H9 (cell line): ENCODE measurements at regions not wholly inside any gene's neighbourhood (a gene's known extent, or its start where the extent isn't known, plus 50 kb on each side); places are given as distances from the start of the nearest gene placed in this dataset.

Source experiments
- DNase-seq: peaks from one replicate; pipeline ENCODE4 v3.0.0-alpha.2; 2017
- H2AFZ ChIP-seq: one replicate; pipeline ENCODE4 v1.6.1; 2013; ENCODE audit warnings: mild to moderate bottlenecking, low read length, control low read depth, moderate library complexity
- H2AK5ac ChIP-seq: 2 replicates; pipeline ENCODE4 v1.6.1; 2013; ENCODE audit warnings: low read length, control low read depth, mixed read lengths; ENCODE audit not compliant: insufficient read length
- H2BK120ac ChIP-seq: one replicate; pipeline ENCODE4 v1.6.1; 2013; ENCODE audit warnings: low read depth, mild to moderate bottlenecking, low read length, control low read depth, inconsistent platforms; ENCODE audit not compliant: poor library complexity, severe bottlenecking
- H2BK12ac ChIP-seq: 2 replicates; pipeline ENCODE4 v1.6.1; 2013; ENCODE audit warnings: low read length, control low read depth, mixed read lengths, low read depth; ENCODE audit not compliant: insufficient read length
- H2BK15ac ChIP-seq: 2 replicates; pipeline ENCODE4 v1.6.1; 2013; ENCODE audit warnings: low read depth, low read length, control low read depth
- H2BK20ac ChIP-seq: one replicate; pipeline ENCODE4 v1.6.1; 2013; ENCODE audit warnings: low read depth, mild to moderate bottlenecking, low read length, control low read depth, inconsistent platforms; ENCODE audit not compliant: poor library complexity, severe bottlenecking
- H2BK5ac ChIP-seq: 2 replicates; pipeline ENCODE4 v1.6.1; 2013; ENCODE audit warnings: low read length, control low read depth, mixed read lengths; ENCODE audit not compliant: insufficient read length
- H3K14ac ChIP-seq: 2 replicates; pipeline ENCODE4 v1.6.1; 2013; ENCODE audit warnings: low read length, control low read depth; ENCODE audit not compliant: insufficient read depth
- H3K18ac ChIP-seq: 2 replicates; pipeline ENCODE4 v1.6.1; 2013; ENCODE audit warnings: low read depth, mild to moderate bottlenecking, mixed read lengths, low read length, control low read depth; ENCODE audit not compliant: insufficient read length
- H3K23ac ChIP-seq: 2 replicates; pipeline ENCODE4 v1.6.1; 2013; ENCODE audit warnings: low read length, control low read depth, mixed read lengths, low read depth; ENCODE audit not compliant: insufficient read length
- H3K23me2 ChIP-seq: 2 replicates; pipeline ENCODE4 v1.6.1; 2013; ENCODE audit warnings: low read depth, mild to moderate bottlenecking, mixed read lengths, low read length, control low read depth; ENCODE audit not compliant: insufficient read length, poor library complexity, severe bottlenecking
- H3K27ac ChIP-seq: 2 replicates; pipeline ENCODE4 v1.5.1; 2013; ENCODE audit warnings: low read length, control low read depth, mixed read lengths, low read depth; ENCODE audit not compliant: insufficient read length
- H3K27me3 ChIP-seq: 2 replicates; pipeline ENCODE4 v1.6.1; 2013; ENCODE audit warnings: low read length, control low read depth, inconsistent platforms; ENCODE audit not compliant: insufficient read depth
- H3K4ac ChIP-seq: 2 replicates; pipeline ENCODE4 v1.6.1; 2013; ENCODE audit warnings: low read depth, mild to moderate bottlenecking, control low read depth, inconsistent platforms, low read length, moderate library complexity
- H3K4me1 ChIP-seq: 2 replicates; pipeline ENCODE4 v1.6.1; 2013; ENCODE audit warnings: low read length, control low read depth, inconsistent platforms; ENCODE audit not compliant: insufficient read depth
- H3K4me2 ChIP-seq: 2 replicates; pipeline ENCODE4 v1.6.1; 2013; ENCODE audit warnings: low read length, control low read depth, mixed read lengths; ENCODE audit not compliant: insufficient read length, insufficient read depth
- H3K56ac ChIP-seq: 2 replicates; pipeline ENCODE4 v1.6.1; 2013; ENCODE audit warnings: low read depth, mild to moderate bottlenecking, mixed read lengths, low read length, control low read depth; ENCODE audit not compliant: insufficient read length
- H3K79me1 ChIP-seq: 2 replicates; pipeline ENCODE4 v1.6.1; 2013; ENCODE audit warnings: low read depth, mild to moderate bottlenecking, moderate library complexity, low read length, control low read depth, inconsistent platforms; ENCODE audit not compliant: insufficient read depth, poor library complexity, severe bottlenecking
- H3K79me2 ChIP-seq: 2 replicates; pipeline ENCODE4 v1.6.1; 2013; ENCODE audit warnings: low read length, control low read depth, inconsistent platforms; ENCODE audit not compliant: insufficient read depth
- H3K9ac ChIP-seq: 2 replicates; pipeline ENCODE4 v1.6.1; 2013; ENCODE audit warnings: low read length, control low read depth, mixed read lengths; ENCODE audit not compliant: insufficient read length; ENCODE audit errors: extremely low read depth
- H3K9me3 ChIP-seq: one replicate; pipeline ENCODE4 v1.6.1; 2013; ENCODE audit warnings: low read depth, low read length, inconsistent platforms; ENCODE audit not compliant: control insufficient read depth
- H3T11ph ChIP-seq: one replicate; pipeline ENCODE4 v1.6.1; 2013; ENCODE audit warnings: mild to moderate bottlenecking, low read length, control low read depth, inconsistent platforms
- H4K20me1 ChIP-seq: one replicate; pipeline ENCODE4 v1.6.1; 2013; ENCODE audit not compliant: control insufficient read depth, insufficient read length, insufficient read depth
- H4K5ac ChIP-seq: 2 replicates; pipeline ENCODE4 v1.6.1; 2013; ENCODE audit warnings: low read depth, mild to moderate bottlenecking, mixed read lengths, low read length, control low read depth; ENCODE audit not compliant: insufficient read length
- H4K8ac ChIP-seq: replicated peaks from 2 replicates; pipeline ENCODE4 v1.6.1; 2013; ENCODE audit warnings: low read length, control low read depth, mixed read lengths, low read depth; ENCODE audit not compliant: insufficient read length
- H4K91ac ChIP-seq: 2 replicates; pipeline ENCODE4 v1.6.1; 2013; ENCODE audit warnings: low read depth, mild to moderate bottlenecking, moderate library complexity, mixed read lengths, low read length, control low read depth; ENCODE audit not compliant: insufficient read length
- H3K27ac Mint-ChIP-seq, 3 experiments: 2 replicates in 2 of 3; 3 replicates in 1 of 3; pipeline ENCODE4 v1.8.0; 2020 to 2021; ENCODE audit warnings: mixed read lengths in 3 of 3, mild to moderate bottlenecking in 1 of 3, moderate library complexity in 1 of 3
- H3K27me3 Mint-ChIP-seq: 2 replicates; pipeline ENCODE4 v1.8.0; 2021; ENCODE audit warnings: low read depth, mild to moderate bottlenecking, moderate library complexity, mixed read lengths
- H3K36me3 Mint-ChIP-seq, 3 experiments: 2 replicates in 2 of 3; 3 replicates in 1 of 3; pipeline ENCODE4 v1.8.0; 2020 to 2021; ENCODE audit warnings: low read depth in 3 of 3, mixed read lengths in 3 of 3; ENCODE audit not compliant: insufficient read depth in 1 of 3
- H3K4me1 Mint-ChIP-seq, 2 experiments: 2 replicates each; pipeline ENCODE4 v1.8.0; 2020; ENCODE audit warnings: mixed read lengths in 2 of 2
- H3K4me3 Mint-ChIP-seq, 2 experiments: 2 replicates in 1 of 2; 3 replicates in 1 of 2; pipeline ENCODE4 v1.8.0; 2020 to 2021; ENCODE audit warnings: mild to moderate bottlenecking in 2 of 2, mixed read lengths in 2 of 2, moderate library complexity in 1 of 2
- H3K9me3 Mint-ChIP-seq, 2 experiments: 2 replicates in 1 of 2; 3 replicates in 1 of 2; pipeline ENCODE4 v1.8.0; 2020; ENCODE audit warnings: mild to moderate bottlenecking in 2 of 2, mixed read lengths in 2 of 2, moderate library complexity in 1 of 2
- TF ChIP-seq, protein P1 (sequence below): fragments of 200-600 bp; sonication (generic); conservative IDR thresholded peaks from 3 replicates; pipeline ENCODE4 v1.8.0; 2021; ENCODE audit warnings: antibody characterized with exemption, mild to moderate bottlenecking

DNA sequence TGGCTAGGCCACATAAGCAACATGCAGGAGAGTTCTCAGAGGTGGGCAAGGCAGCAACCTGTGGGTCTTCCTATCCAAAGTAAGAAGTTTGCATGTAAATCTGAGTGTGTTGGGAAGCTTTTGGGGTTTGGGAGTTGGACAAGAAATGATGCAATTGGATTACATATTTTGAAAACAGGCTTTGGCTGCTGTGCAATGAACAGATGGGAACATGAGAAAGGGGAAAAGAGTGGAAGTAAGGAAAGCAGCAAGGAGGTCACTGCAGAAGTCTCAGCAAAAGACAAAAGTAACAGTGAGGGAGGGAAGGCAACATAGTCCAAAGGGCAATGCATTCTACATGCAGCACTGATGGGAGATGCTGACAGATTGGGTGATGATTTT, 61.1 kb upstream of the C10orf90 start:
- Histone ChIP-seq H2BK5ac (no peak overlapping the region), H3T11ph (no peak overlapping the region), H2AK5ac (no peak overlapping the region), H3K4me1 (no peaks in the 10 kb centered on the region), H3K27ac (no peak overlapping the region), H2BK20ac (no peak overlapping the region), H3K9ac (no peak overlapping the region), H3K56ac (no peak overlapping the region), H3K14ac (no peak overlapping the region), H4K20me1 (no peaks in the 10 kb centered on the region), H3K23ac (no peak overlapping the region), H2BK120ac (no peak overlapping the region), H3K4ac (no peak overlapping the region), H3K79me2 (no peaks in the 10 kb centered on the region), H3K27me3 (no peaks in the 10 kb centered on the region), H3K79me1 (no peaks in the 10 kb centered on the region), H3K9me3 (no peaks in the 10 kb centered on the region), H4K5ac (no peak overlapping the region), H3K23me2 (no peaks in the 10 kb centered on the region), H3K4me2 (no peak overlapping the region), H4K8ac (no peak overlapping the region), H3K18ac (no peak overlapping the region), H4K91ac (no peak overlapping the region), H2BK15ac (no peak overlapping the region), H2AFZ (no peak overlapping the region), H2BK12ac (no peak overlapping the region)
- Mint-ChIP-seq H3K9me3 (peaks cover 8% of the 10 kb centered on the region in 2 experiments; a peak in 4 of 5 replicates), H3K27ac (no peak overlapping the region), H3K4me1 (peaks cover 7 to 16% of the 10 kb centered on the region in 2 experiments), H3K36me3 (peaks cover 0 to 7% (median 3%) of the 10 kb centered on the region in 3 experiments; a peak in 3 of 7 replicates), H3K27me3 (no peaks in the 10 kb centered on the region), H3K4me3 (no peak overlapping the region)
- TF ChIP-seq, protein P1, sequence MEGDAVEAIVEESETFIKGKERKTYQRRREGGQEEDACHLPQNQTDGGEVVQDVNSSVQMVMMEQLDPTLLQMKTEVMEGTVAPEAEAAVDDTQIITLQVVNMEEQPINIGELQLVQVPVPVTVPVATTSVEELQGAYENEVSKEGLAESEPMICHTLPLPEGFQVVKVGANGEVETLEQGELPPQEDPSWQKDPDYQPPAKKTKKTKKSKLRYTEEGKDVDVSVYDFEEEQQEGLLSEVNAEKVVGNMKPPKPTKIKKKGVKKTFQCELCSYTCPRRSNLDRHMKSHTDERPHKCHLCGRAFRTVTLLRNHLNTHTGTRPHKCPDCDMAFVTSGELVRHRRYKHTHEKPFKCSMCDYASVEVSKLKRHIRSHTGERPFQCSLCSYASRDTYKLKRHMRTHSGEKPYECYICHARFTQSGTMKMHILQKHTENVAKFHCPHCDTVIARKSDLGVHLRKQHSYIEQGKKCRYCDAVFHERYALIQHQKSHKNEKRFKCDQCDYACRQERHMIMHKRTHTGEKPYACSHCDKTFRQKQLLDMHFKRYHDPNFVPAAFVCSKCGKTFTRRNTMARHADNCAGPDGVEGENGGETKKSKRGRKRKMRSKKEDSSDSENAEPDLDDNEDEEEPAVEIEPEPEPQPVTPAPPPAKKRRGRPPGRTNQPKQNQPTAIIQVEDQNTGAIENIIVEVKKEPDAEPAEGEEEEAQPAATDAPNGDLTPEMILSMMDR = no peak
- no peak for DNase-seq
